ENCODE measurements at regions not wholly inside any gene's neighbourhood (a gene's known extent, or its start where the extent isn't known, plus 50 kb on each side); places are given as distances from the start of the nearest gene placed in this dataset.
"Not testable (repeated sequence)": the region's sequence is repeated elsewhere in the genome, so short reads cannot be mapped to it uniquely, and the experiment has no call there.

DNA sequence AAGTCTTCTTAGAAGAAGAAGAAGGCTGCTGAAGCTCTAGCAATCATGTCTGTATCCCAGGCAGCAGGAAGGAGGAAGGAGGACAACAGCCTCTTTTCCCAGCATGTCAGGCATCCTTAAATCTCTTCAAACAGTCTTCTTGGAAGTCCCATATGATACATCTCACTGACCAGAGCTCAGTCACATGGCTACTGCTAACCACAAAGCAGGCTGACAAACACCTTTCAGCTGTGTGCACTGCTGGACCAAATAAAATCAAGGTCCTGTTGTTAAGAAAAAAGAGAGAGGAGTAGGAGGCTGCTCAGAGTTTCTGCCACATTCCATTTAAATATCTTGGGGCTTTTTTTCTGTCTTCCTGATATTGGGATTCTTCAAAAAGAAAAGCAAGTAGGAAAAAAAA, 203.4 kb upstream of the PELI2 start:
- intact Hi-C loops (cut with DNase I): no loop called here
- DNase-seq (ENCODE audit: low spot score): no peak

DNA sequence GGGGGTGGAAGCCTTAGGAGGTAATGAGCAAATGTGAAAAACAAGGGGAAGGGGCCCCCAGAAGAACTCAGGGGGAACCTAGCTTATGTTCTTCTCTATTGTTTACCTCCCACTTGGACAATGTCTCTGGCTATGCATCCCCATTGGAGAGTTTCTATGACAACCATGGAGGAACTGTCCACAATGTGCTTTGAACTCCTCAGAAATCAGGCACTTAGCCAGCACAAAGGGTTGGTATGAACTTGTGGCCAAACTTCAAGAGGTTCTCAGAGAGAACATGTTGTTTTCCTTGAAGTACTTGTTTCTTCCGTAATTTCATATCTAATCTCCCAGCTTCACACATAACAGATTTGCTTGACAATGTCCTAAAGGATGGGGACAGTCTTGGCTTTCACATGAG, 202.8 kb upstream of the PELI2 start:
- intact Hi-C loops (cut with DNase I): no loop called here

DNA sequence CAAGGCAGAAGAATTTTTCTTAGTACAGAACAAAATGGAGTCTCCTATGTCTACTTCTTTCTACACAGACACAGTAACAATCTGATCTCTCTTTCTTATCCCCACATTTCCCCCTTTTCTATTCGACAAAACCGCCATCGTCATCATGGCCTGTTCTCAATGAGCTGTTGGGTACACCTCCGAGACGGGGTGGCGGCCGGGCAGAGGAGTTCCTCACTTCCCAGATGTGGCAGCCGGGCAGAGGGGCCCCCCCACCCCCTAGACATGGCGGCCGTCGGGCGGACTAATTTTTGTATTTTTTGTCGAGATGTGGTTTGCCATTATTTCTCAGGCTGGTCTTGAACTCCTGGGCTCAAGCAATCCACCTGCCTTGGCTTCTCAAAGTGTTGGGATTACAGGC, 198.4 kb upstream of the PELI2 start:
- intact Hi-C loops (cut with DNase I); DNase-seq (ENCODE audit: low spot score): not testable (repeated sequence)

More for the DNA sequence above, 202.8 kb upstream of the PELI2 start:
- DNase-seq (ENCODE audit: low spot score): no peak

DNA sequence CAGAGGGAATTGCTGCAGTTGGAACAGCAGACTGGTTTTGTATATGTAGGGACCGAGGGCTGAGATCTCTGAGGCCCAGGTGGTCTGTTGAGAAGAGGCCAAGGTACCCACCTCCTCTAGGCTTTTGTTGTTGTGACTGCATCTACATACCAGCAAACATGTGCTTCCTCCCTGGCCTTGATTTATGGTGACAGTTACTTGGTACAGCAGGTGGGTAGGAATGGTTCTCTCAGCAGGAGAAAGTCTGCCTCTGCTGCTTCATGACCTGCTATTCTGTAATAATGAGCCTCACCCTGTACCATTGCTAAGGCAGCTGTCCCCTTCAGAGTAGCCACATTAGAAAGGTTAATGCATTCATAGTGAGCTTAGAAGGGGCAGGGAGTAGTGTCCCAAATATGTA, 196.7 kb upstream of the PELI2 start:
- DNase-seq (ENCODE audit: low spot score): no peak
- intact Hi-C loops (cut with DNase I): no loop called here

DNA sequence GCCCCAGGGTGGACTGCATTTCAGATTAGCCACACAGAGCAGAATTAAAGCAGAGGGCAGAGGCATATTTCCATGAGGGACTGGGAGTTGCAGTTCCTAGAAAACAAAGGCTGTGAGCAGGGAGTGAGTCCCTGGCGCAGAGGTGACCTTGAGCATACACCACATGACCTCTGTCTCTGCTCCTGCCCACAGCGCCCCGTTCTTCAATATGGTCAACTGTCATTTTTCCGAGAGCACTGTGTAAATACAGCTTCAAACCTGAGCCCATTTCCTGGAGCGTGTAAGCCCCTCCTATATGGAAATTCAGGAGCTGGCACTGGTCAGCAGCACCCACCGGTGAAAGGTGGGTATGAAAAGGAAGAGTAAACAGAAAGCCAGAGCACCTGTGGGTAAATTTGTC, 192.2 kb upstream of the PELI2 start:
- intact Hi-C loops (cut with DNase I): no loop called here

DNA sequence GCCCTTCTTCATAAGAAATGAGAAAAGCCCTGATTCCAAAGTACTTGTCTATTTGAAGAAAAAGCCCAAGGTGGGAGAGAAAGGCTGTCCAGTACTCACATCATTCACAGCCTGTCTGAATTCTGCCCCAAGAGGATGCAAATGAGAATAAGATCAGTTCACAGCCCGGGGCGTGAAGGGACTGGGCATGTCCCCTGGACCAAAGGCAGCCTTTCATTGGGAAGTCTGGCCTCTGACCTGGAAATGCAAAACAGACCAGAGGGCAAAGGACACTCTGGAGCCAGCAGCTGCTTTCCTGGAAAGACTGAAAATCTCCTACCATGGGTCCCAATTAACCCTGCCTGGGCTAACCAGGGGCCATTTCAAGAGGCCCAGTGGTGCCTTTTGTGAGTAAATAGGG, 191.2 kb upstream of the PELI2 start:
- DNase-seq (ENCODE audit: low spot score): no peak
- intact Hi-C loops (cut with DNase I): loop anchor here in 1 of 2 donors (1.0 kb wide), 1 partner anchor 18 kb away; no protein-coding TSS in a partner anchor

More for the DNA sequence above, 192.2 kb upstream of the PELI2 start:
- no peak for DNase-seq (ENCODE audit: low spot score)

DNA sequence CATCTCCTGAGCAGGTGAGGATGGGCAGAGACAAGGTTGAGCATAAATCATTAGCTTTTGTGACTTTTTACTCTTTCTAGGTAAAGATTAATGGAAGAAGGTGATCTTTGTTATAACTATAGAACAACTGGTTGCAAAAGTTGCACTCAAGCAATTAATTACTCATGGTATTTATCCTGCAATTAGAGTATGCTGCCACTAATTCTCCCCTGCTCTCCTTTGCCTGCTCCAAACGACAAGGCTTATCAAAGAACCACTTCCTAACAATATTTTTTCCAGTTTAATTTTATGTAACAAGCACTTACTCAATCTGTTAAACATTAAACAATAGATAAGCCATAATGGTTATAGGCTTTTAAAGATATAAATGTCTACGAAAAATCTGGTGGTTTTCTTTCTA, 189.9 kb upstream of the PELI2 start:
- no peak for DNase-seq (ENCODE audit: low spot score)
- intact Hi-C loops (cut with DNase I): no loop called here

DNA sequence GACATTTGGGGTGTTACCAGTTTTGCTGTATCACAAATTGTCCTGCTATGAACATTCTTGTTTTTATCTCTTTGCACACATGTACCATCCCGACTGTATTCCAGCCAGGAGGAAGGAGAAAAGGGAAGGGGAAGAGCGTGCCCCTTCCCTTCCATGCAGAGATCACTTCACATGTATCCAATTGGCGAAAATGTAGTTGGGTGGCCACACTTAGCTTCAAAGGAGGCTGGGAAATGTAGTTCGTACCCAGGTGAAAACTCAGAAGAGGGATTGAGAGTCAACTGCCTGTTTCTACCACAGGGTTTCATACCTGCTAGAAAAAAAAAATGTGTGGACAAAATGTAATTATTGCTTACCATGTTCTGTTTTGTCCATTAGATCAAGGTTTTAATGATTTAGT, 189.1 kb upstream of the PELI2 start:
- intact Hi-C loops (cut with DNase I): no loop called here
- no peak for DNase-seq (ENCODE audit: low spot score)

DNA sequence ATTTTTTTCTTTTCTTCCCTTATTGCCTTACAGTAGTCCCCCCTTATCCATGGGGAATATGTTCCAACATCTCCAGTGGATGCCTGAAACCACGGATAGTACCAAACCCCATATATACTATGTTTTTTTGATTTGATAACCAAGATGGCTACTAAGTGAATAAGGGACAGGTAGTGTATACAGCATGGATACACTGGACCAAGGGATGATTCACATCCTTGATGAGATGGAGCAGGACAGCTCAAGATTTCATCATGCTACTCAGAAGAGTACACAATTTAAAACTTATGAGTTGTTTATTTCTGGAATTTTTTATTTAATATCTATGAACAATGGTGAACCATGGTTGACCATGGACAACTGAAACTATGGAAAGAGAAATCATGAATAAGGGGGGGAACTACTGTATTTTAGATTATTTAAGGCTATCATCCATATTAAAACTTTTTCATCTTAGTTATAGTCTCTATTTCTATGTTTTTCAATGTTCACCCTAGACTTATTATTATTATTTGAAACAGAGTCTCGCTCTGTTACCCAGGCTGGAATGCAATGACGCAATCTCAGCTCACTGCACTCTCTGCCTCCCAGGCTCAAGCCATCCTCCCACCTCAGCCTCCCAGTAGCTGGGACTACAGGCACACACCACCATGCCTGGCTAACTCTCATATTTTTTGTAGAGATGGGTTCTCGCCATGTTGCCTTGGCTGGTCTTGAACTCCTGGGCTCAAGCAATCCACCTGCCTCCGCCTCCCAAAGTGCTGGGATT, 188.0 kb upstream of the PELI2 start:
- intact Hi-C loops (cut with DNase I): loop anchor here in 1 of 2 donors (1.0 kb wide), 1 partner anchor 13 kb away; no protein-coding TSS in a partner anchor
- DNase-seq (ENCODE audit: low spot score): no peak

DNA sequence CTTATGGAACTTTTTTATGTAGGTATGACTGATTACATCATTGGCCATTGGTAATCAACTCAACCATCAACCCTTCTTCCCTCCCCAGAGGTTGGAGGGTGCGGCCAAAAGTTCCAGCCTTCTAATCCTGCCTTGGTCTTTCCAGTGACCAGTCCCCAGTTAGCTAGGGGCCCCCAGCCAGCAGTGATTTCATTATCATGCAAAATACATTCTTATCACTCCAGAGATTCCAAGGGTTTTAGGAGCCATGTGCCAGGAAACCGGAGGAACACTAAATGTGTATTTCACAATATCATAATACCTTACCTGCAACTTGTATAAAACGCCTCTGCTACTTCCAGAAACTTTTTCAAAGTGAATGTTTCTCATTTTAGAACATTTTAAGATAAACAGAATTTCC, 181.5 kb upstream of the PELI2 start:
- intact Hi-C loops (cut with DNase I): no loop called here
- no peak for DNase-seq (ENCODE audit: low spot score)

DNA sequence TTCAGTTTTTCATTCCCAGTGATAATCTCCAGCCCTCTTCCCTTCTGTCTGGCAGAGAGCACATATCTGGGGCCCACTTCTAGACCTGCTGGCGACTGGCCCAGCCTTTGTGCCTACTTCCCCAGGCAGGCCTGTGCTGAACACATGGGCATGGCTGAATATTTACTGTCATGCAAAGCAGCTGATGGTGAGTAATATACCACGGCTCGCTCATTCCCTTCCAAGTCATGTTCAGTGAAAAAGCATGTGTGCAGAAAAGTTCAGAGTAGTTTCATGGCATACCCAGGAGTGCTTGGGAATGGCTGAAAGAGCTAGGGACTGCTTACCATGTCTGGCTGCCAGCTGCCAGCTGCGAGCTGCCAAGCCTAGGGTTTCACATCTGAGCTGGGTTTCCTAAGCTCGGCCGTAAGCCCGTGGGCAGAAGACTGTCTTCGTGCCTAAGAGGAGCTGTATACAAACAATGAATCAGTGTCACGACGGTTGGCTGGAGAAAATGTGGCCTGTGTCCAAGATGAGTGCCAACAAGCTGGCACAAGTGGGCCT, 179.9 kb upstream of the PELI2 start:
- intact Hi-C loops (cut with DNase I): no loop called here
- no peak for DNase-seq (ENCODE audit: low spot score)

DNA sequence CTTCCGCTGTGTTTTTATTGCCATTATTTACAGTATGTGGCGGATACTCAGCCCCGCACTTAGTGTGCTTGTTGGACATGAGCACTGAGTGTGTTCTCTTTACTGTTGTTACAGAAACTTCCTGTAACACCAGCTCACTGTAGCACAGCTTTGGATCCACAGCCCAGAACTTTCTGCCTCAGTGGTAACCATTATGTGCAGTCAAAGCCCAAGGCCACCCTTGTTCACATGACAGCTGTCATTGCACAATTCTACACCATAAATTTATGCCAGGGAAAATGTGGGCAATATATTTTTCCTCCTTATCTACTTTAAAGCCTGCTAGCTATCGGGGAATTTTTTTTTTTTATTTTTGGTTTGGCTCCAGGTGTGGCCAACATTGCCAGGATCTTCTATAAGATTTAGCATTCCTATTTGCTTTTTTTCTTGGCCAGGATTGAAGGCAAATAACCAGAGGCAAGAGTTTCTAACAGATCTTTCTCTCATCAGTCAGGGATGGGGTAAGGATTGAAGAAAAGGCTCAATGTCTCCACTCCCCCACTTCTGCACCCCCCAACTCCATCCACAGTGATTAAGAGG, 176.0 kb upstream of the PELI2 start:
- no peak for DNase-seq (ENCODE audit: low spot score)
- intact Hi-C loops (cut with DNase I): no loop called here

DNA sequence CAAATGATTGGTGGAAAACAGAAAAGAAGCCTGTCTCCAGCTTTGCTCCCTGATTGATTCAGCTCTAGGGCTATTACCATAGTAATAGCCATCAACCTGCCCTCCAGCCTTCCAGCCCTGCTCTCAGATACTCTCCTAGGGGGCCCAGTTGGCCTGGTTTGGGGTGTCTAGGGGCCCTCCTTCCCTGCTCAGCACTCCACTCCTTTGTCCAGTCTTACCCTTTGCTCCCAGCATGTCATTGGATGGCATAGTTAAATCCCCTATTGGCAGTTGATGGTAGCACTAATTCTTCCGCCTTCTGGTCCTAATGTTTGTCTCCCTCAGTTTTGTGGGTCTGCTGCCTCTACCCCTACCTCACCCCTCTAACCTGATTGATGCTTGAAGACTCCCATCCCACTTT, 175.4 kb upstream of the PELI2 start:
- intact Hi-C loops (cut with DNase I): no loop called here
- DNase-seq (ENCODE audit: low spot score): no peak

DNA sequence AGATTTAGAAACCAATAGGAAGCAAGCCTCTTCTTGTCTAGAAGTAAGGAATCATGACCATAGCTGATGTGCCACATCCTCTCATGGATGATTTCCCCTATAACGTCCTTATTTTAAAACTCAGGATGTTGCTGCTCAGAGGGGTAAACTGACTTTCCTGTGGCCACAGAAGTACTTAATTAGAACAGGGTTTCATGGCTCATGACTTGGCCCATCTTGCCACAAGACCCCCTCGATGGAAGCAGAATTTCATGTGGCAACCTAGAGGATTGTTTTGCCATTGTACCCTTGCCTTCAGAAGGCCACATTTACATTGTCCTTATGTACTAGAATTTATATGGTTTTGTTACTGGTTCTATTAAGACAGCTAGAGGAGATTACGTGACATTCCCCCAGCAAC, 173.5 kb upstream of the PELI2 start:
- intact Hi-C loops (cut with DNase I): loop anchor here in 1 of 2 donors (1.0 kb wide), 1 partner anchor 17 kb away; no protein-coding TSS in a partner anchor

DNA sequence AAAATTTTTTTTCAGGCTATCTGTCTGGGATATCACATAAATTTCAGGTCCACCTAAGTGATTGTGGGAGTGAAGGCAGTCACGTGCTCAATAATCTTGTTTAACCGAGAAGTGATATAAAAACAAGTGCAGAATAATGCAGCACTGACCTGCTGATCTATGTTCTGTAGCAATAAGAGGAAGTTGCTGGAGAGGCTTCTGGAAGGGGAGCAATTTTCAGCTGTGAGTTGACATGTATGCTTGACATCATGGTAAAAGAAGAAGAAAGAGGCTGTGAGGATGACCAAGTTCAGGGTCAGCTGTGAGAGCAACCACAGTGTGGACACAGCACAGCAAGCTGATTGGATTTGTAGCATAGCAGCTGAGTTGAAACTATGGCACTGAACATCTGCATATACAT, 172.0 kb upstream of the PELI2 start:
- intact Hi-C loops (cut with DNase I): no loop called here
- no peak for DNase-seq (ENCODE audit: low spot score)

More for the DNA sequence above, 173.5 kb upstream of the PELI2 start:
- no peak for DNase-seq (ENCODE audit: low spot score)

DNA sequence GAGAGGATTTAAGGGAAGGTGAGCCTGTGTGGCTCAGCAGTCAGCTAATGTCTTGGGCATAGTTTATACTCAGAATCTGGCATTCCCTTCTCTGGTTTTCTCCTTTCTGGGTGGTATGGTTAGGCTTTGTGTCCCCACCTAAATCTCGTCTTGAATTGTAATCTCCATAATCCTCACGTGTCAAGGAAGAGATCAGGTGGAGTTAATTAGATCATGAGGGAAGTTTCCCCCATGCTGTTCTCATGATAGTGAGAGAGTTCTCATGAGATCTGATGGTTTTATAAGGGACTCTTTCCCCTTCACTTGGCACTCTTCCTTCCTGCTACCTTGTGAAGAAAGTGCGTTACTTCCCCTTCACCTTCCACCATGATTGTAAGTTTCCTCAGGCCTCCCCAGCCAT, 169.8 kb upstream of the PELI2 start:
- intact Hi-C loops (cut with DNase I): no loop called here
- no peak for DNase-seq (ENCODE audit: low spot score)

DNA sequence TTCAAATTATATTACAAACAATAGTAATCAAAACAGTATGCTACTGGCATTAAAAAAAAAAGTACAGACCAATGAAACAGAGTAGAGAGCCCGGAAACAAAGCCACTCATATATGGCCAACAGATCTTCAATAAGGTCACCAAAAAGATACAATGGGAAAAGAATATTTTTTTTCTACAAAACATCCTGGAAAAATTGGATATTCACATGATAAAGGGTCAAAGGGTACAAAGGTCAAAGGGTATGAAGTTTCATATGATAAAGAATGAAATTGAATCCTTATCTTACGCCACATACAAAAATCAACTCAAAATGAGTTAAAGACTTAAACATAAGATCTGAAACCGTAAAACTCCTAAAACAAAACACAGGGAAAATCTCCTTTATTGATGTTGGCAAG, 168.5 kb upstream of the PELI2 start:
- intact Hi-C loops (cut with DNase I): no loop called here
- no peak for DNase-seq (ENCODE audit: low spot score)

DNA sequence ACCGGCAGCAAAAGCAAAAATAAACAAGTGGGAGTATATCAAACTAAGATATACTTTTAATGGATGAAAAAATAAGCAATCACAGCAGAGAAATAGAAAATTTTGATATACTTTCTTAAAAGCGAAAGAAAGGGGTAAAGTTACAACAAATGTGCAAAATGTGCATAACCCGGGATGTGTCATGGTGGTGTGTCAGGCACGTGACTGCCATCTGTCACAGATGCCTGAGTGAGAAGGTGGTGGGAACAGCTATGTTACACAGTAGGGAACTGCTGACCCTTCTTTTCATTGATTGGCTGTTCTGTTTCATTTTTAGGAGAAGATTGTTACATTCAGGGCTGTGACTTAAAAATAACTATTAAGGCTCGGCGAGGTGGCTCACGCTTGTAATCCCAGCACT, 168.1 kb upstream of the PELI2 start:
- intact Hi-C loops (cut with DNase I): no loop called here
- no peak for DNase-seq (ENCODE audit: low spot score)

DNA sequence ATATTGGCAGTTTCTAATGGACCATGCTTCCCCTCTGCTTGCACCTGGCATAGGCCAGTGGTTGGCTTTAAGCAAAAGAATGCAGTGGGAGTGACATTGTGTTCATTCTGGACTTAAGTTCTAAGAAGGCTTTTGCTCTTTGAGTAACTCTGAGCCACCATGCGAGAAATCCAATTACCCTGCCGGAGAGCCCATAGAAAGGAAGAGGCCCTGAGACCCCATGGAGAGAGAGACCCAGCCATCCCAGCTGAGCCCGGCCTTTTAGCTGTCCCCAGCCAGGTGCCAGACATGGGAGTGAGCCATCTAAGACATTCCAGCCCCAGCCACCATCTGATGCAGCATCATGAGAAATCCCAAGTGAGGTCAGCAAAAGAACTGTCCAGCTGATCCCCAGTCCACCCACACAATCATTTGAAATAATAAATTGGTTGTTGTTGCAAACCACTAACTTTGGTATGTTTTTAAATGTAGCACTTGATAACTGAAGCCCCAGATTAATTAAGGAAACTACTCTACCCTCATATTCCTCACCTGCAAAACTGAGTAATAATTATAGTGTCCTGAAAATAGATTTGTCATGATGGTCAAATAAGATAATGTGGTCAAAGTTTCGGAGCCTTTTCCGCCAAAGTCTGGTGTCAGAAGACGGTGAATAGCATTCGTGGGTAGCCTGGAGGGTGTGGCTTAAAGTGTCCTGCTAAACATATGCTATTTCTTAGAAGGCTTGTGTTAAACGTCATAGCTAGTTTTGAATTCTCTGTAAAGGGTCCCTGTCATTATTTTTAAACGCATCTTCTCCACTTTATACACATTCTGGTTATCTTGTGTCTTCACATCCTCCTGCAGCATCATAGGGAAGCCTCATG, 166.6 kb upstream of the PELI2 start:
- intact Hi-C loops (cut with DNase I): no loop called here
- DNase-seq (ENCODE audit: low spot score): no peak

DNA sequence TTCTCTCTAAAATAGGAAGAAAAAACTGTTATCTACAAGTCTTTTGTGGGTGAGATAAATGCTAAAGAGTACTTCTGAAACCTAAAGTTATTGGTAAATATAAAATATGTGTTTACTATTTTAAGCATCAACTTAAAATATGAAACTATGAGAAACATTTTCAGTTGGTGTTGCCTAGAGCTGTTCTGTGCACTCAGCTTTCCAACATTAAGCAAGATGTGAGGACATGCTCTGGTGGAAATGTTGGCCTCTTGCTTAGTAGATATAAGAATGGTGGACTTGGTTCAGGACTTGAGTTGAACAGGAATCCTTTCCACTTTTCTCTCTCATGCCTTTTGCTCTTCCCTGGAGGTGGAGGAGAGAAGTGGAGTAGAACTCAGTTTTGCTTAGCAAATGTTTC, 164.1 kb upstream of the PELI2 start:
- intact Hi-C loops (cut with DNase I): no loop called here
- no peak for DNase-seq (ENCODE audit: low spot score)
